MM.1S (cell line): ENCODE measurements at regions not wholly inside any gene's neighbourhood (a gene's known extent, or its start where the extent isn't known, plus 50 kb on each side); places are given as distances from the start of the nearest gene placed in this dataset.

Experiments
- DNase-seq: peaks from one replicate; pipeline ENCODE4 v3.0.0-alpha.2; 2015
- H2AFZ ChIP-seq: fragments of 300-600 bp; sonication (generic); 2 replicates; pipeline ENCODE4 v1.6.0; 2016; ENCODE audit warnings: antibody characterized with exemption, low read length
- H3F3A ChIP-seq: fragments of 300-600 bp; sonication (generic); 2 replicates; pipeline ENCODE4 v1.6.1; 2016; ENCODE audit warnings: mild to moderate bottlenecking, antibody characterized with exemption, low read length, moderate library complexity, mixed read lengths; ENCODE audit not compliant: insufficient read depth
- H3K27ac ChIP-seq: fragments of 300-600 bp; sonication (generic); 2 replicates; pipeline ENCODE4 v1.5.1; 2016; ENCODE audit warnings: mild to moderate bottlenecking, low read length
- H3K27me3 ChIP-seq: fragments of 300-600 bp; sonication (generic); replicated peaks from 2 replicates; pipeline ENCODE4 v1.6.0; 2016; ENCODE audit warnings: low read length; ENCODE audit not compliant: insufficient read depth
- H3K36me3 ChIP-seq: fragments of 300-600 bp; sonication (generic); replicated peaks from 2 replicates; pipeline ENCODE4 v1.6.1; 2016; ENCODE audit warnings: mild to moderate bottlenecking, low read length, mixed read lengths; ENCODE audit not compliant: insufficient read depth
- H3K4me1 ChIP-seq: fragments of 300-600 bp; sonication (generic); 2 replicates; pipeline ENCODE4 v1.6.1; 2016; ENCODE audit warnings: low read length, mixed read lengths
- H3K4me2 ChIP-seq: fragments of 300-600 bp; sonication (generic); 2 replicates; pipeline ENCODE4 v1.6.0; 2016; ENCODE audit warnings: low read depth, low read length
- H3K4me3 ChIP-seq: fragments of 300-600 bp; sonication (generic); 2 replicates; pipeline ENCODE4 v1.5.1; 2016; ENCODE audit warnings: low read length, mixed read lengths
- H3K79me2 ChIP-seq: fragments of 300-600 bp; sonication (generic); 2 replicates; pipeline ENCODE4 v1.6.1; 2016; ENCODE audit warnings: mixed run types, low read length, mixed read lengths
- H3K9ac ChIP-seq: fragments of 300-600 bp; sonication (generic); 2 replicates; pipeline ENCODE4 v1.6.1; 2016; ENCODE audit warnings: low read length, mixed read lengths
- H3K9me2 ChIP-seq: fragments of 300-600 bp; sonication (generic); replicated peaks from 2 replicates; pipeline ENCODE4 v1.6.1; 2016; ENCODE audit warnings: mild to moderate bottlenecking, low read length, mixed read lengths; ENCODE audit not compliant: insufficient read depth
- H3K9me3 ChIP-seq: fragments of 300-600 bp; sonication (generic); replicated peaks from 2 replicates; pipeline ENCODE4 v1.6.1; 2016; ENCODE audit warnings: mild to moderate bottlenecking, low read length, mixed read lengths; ENCODE audit not compliant: insufficient read depth
- H4K20me1 ChIP-seq: fragments of 300-600 bp; sonication (generic); 2 replicates; pipeline ENCODE4 v1.6.1; 2016; ENCODE audit warnings: mild to moderate bottlenecking, low read length, moderate library complexity, mixed read lengths; ENCODE audit not compliant: insufficient read depth
- CTCF ChIP-seq: fragments of 300-600 bp; sonication (generic); IDR thresholded peaks from 2 replicates; pipeline ENCODE4 v1.5.1; 2016; ENCODE audit warnings: antibody characterized with exemption, low read length, mixed read lengths
- EZH2 ChIP-seq: fragments of 300-600 bp; sonication (generic); optimal IDR thresholded peaks from 2 replicates; pipeline ENCODE3; 2017; ENCODE audit warnings: low read depth, mild to moderate bottlenecking, antibody characterized with exemption, low read length, mixed read lengths
- EZH2phosphoT487 ChIP-seq: fragments of 300-600 bp; sonication (generic); IDR thresholded peaks from 2 replicates; pipeline ENCODE4 v1.6.1; 2018; ENCODE audit warnings: antibody characterized with exemption, low read length

- Histone ChIP-seq H3K9me2 (no peaks in the 10 kb centered on the region; the same call in 1 of the 2 replicates), H3K9ac (no peak overlapping the region), H3K4me1 (no peaks in the 10 kb centered on the region), H3K27me3 (no peaks in the 10 kb centered on the region), H4K20me1 (no peaks in the 10 kb centered on the region), H3K4me2 (no peak overlapping the region), H2AFZ (no peak overlapping the region), H3K4me3 (no peak overlapping the region), H3K27ac (no peak overlapping the region), H3K36me3 (no peaks in the 10 kb centered on the region), H3K9me3 (no peaks in the 10 kb centered on the region), H3F3A (no peaks in the 10 kb centered on the region), H3K79me2 (no peaks in the 10 kb centered on the region)
- DNase-seq, result no peak
- TF ChIP-seq EZH2phosphoT487 (no peak), CTCF (no peak), EZH2 (no peak)
These were observed 232.7 kb downstream of the KLF12 start for GRCh38 chr13:73901324-73902068.

- H3F3A ChIP-seq, result no peaks in the 10 kb centered on the region
- H3K9me3 ChIP-seq, result no peaks in the 10 kb centered on the region
- H3K9me2 ChIP-seq, result no peaks in the 10 kb centered on the region; the same call in 1 of the 2 replicates
- no peaks in the 10 kb centered on the region for H4K20me1 ChIP-seq
- H3K9ac ChIP-seq, result no peak overlapping the region
- DNase-seq, result no peak
- no peaks in the 10 kb centered on the region for H3K36me3 ChIP-seq
- no peaks in the 10 kb centered on the region for H3K4me1 ChIP-seq
- H3K27me3 ChIP-seq, result no peaks in the 10 kb centered on the region
- no peak overlapping the region for H3K27ac ChIP-seq
- no peak overlapping the region for H3K4me2 ChIP-seq
- no peak overlapping the region for H3K4me3 ChIP-seq
- H3K79me2 ChIP-seq, result no peaks in the 10 kb centered on the region
- TF ChIP-seq EZH2, result no peak
- TF ChIP-seq EZH2phosphoT487, result no peak
- no peak for TF ChIP-seq CTCF
- H2AFZ ChIP-seq, result no peak overlapping the region
These were observed 233.6 kb downstream of the KLF12 start for GRCh38 chr13:73900591-73900990.

- Histone ChIP-seq H3K27ac (no peak overlapping the region), H3K27me3 (no peaks in the 10 kb centered on the region), H3F3A (no peaks in the 10 kb centered on the region), H3K36me3 (no peaks in the 10 kb centered on the region), H3K4me3 (no peak overlapping the region), H3K9me2 (no peaks in the 10 kb centered on the region; the same call in 1 of the 2 replicates), H4K20me1 (no peaks in the 10 kb centered on the region), H3K4me1 (no peaks in the 10 kb centered on the region), H3K4me2 (no peak overlapping the region), H3K9me3 (no peaks in the 10 kb centered on the region), H2AFZ (no peak overlapping the region), H3K79me2 (no peaks in the 10 kb centered on the region), H3K9ac (no peak overlapping the region)
- no peak for DNase-seq
- no peak for TF ChIP-seq EZH2phosphoT487
- TF ChIP-seq CTCF, result no peak
- no peak for TF ChIP-seq EZH2
These were observed 235.3 kb downstream of the KLF12 start for GRCh38 chr13:73898899-73899298.
